Panc1 (cell line): ENCODE measurements at regions not wholly inside any gene's neighbourhood (a gene's known extent, or its start where the extent isn't known, plus 50 kb on each side); places are given as distances from the start of the nearest gene placed in this dataset.

Experiments used
- CTCF ChIP-seq: fragments of 450-650 bp; IDR thresholded peaks from 2 replicates; pipeline ENCODE4 v1.5.1; 2017; ENCODE audit warnings: mild to moderate bottlenecking
- POLR2AphosphoS5 ChIP-seq: IDR thresholded peaks from 2 replicates; pipeline ENCODE4 v1.6.1; 2012; ENCODE audit warnings: mild to moderate bottlenecking, low read depth, low read length, moderate library complexity

DNA sequence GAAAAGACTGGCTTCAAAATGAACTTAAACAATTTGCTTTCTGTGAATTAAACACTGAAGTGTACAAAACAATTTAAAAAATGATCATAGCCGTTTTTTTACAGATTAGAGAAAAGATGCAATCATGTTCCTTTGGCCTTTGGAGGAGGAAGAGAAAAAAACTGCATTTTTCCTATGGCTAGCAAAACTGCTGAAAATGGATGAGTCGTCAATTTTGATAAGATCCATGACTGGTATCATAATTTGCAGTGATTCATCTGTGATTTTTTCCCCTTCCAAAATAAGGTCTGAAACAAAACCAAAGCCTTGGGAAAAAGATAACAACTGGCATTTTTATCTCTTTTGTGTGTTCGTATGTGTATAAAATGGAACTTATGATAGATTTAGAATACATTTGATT lies 255.6 kb upstream of the SATB1 start:
- TF ChIP-seq POLR2AphosphoS5, result no peak
- no peak for TF ChIP-seq CTCF
